ENCODE measurements at regions not wholly inside any gene's neighbourhood (a gene's known extent, or its start where the extent isn't known, plus 50 kb on each side); places are given as distances from the start of the nearest gene placed in this dataset.

GRCh38 chr16:85319208-85319983 is 207.1 kb upstream of the CIBAR2 start:
- no peak for TF ChIP-seq CTCF (IDR thresholded peaks at IDR 0.05)

- no peak for TF ChIP-seq CTCF (IDR thresholded peaks at IDR 0.05)
Measured at GRCh38 chr16:85319984-85320440, 207.7 kb upstream of the CIBAR2 start.

- no peak for TF ChIP-seq CTCF (IDR thresholded peaks at IDR 0.05)
Measured at GRCh38 chr16:85320677-85321385, 208.6 kb upstream of the CIBAR2 start.

- no peak for TF ChIP-seq CTCF (IDR thresholded peaks at IDR 0.05)
Measured at GRCh38 chr16:85321509-85322271, 209.4 kb upstream of the CIBAR2 start.

- no peak for TF ChIP-seq CTCF (IDR thresholded peaks at IDR 0.05)
Measured at GRCh38 chr16:85323230-85323960, 211.1 kb upstream of the CIBAR2 start.

- no peak for TF ChIP-seq CTCF (IDR thresholded peaks at IDR 0.05)
Measured at GRCh38 chr16:85323961-85324253, 211.6 kb upstream of the CIBAR2 start.

- no peak for TF ChIP-seq CTCF (IDR thresholded peaks at IDR 0.05)
Measured at GRCh38 chr16:85324488-85324887, 212.2 kb upstream of the CIBAR2 start.

Data from LNCAP (cell line).